AG09319 (cell line): ENCODE measurements at regions not wholly inside any gene's neighbourhood (a gene's known extent, or its start where the extent isn't known, plus 50 kb on each side); places are given as distances from the start of the nearest gene placed in this dataset.
A peak's percentile ranks its signal among the peaks of the same experiment; 100 is the strongest.
"Not testable (repeated sequence)": the region's sequence is repeated elsewhere in the genome, so short reads cannot be mapped to it uniquely, and the experiment has no call there.

ENCODE experiments used
- DNase-seq: peaks from one replicate; pipeline ENCODE4 v3.0.0-alpha.2; 2010; ENCODE audit warnings: low read depth; ENCODE audit errors: extremely low read depth
- CTCF ChIP-seq: IDR thresholded peaks from 2 replicates; pipeline ENCODE4 v1.5.1; 2011; ENCODE audit warnings: low read depth, mild to moderate bottlenecking, inconsistent platforms, low read length, moderate library complexity

GRCh38 chr20:47931002-47931401 is 145.7 kb upstream of the SULF2 start:
- TF ChIP-seq CTCF: no peak

GRCh38 chr20:47929368-47930115 is 144.3 kb upstream of the SULF2 start:
- TF ChIP-seq CTCF: no peak
- DNase-seq: peak; percentile 36

More at GRCh38 chr20:47931002-47931401, 145.7 kb upstream of the SULF2 start:
- no peak for DNase-seq

GRCh38 chr20:47927944-47928343 is 142.7 kb upstream of the SULF2 start:
- DNase-seq: no peak
- no peak for TF ChIP-seq CTCF

- no peak for DNase-seq
- no peak for TF ChIP-seq CTCF
These were observed 142.1 kb upstream of the SULF2 start for GRCh38 chr20:47927385-47927851.

GRCh38 chr20:47926731-47927130 is 141.4 kb upstream of the SULF2 start:
- no peak for TF ChIP-seq CTCF

GRCh38 chr20:47925593-47925992 is 140.3 kb upstream of the SULF2 start:
- TF ChIP-seq CTCF: no peak
- no peak for DNase-seq

More at GRCh38 chr20:47926731-47927130, 141.4 kb upstream of the SULF2 start:
- DNase-seq: no peak

GRCh38 chr20:47922269-47922668 is 137.0 kb upstream of the SULF2 start:
- DNase-seq: peak; percentile 12
- TF ChIP-seq CTCF: no peak

GRCh38 chr20:47921829-47922228 is 136.5 kb upstream of the SULF2 start:
- not testable (repeated sequence) for DNase-seq
